ENCODE measurements at regions not wholly inside any gene's neighbourhood (a gene's known extent, or its start where the extent isn't known, plus 50 kb on each side); places are given as distances from the start of the nearest gene placed in this dataset.

GRCh38 chr16:22977294-22977697 lies 163.3 kb downstream of the HS3ST2 start:
- Mint-ChIP-seq H3K4me3 (no peak overlapping the region), H3K27ac (no peak overlapping the region), H3K9me3 (peaks cover 0 to 4% of the 10 kb centered on the region in 2 experiments; a peak in 1 of 5 replicates), H3K4me1 (peaks cover 13 to 16% of the 10 kb centered on the region in 2 experiments), H3K27me3 (ENCODE audit: low read depth) (peaks cover 8% of the 10 kb centered on the region; the same call in 1 of the 2 replicates), H3K36me3 (ENCODE audit: insufficient read depth in 1 of 3, low read depth in 3 of 3) (peaks cover 0 to under 1% (median 0%) of the 10 kb centered on the region in 3 experiments; a peak in 1 of 7 replicates)
- Histone ChIP-seq H2AK5ac (ENCODE audit: insufficient read length, low read length) (no peak overlapping the region), H3T11ph (ENCODE audit: low read length) (no peak overlapping the region), H3K14ac (ENCODE audit: insufficient read depth, low read length) (no peak overlapping the region), H4K91ac (ENCODE audit: insufficient read length, low read depth, low read length) (no peak overlapping the region), H3K79me2 (ENCODE audit: insufficient read depth, low read length) (no peaks in the 10 kb centered on the region), H2BK20ac (ENCODE audit: low read depth, low read length, poor library complexity, severe bottlenecking) (no peak overlapping the region), H3K4me1 (ENCODE audit: insufficient read depth, low read length) (peaks cover 4% of the 10 kb centered on the region), H3K4me2 (ENCODE audit: insufficient read depth, insufficient read length, low read length) (no peak overlapping the region), H4K5ac (ENCODE audit: insufficient read length, low read depth, low read length) (no peak overlapping the region), H3K27me3 (ENCODE audit: insufficient read depth, low read length) (no peaks in the 10 kb centered on the region), H2BK15ac (ENCODE audit: low read depth, low read length) (no peak overlapping the region), H3K9ac (ENCODE audit: extremely low read depth, insufficient read length, low read length) (no peak overlapping the region), H4K20me1 (ENCODE audit: control insufficient read depth, insufficient read depth, insufficient read length) (no peaks in the 10 kb centered on the region), H3K56ac (ENCODE audit: insufficient read length, low read depth, low read length) (no peak overlapping the region), H3K18ac (ENCODE audit: insufficient read length, low read depth, low read length) (no peak overlapping the region), H4K8ac (replicated peaks; ENCODE audit: insufficient read length, low read depth, low read length) (no peak overlapping the region), H2BK5ac (ENCODE audit: insufficient read length, low read length) (no peak overlapping the region), H3K23me2 (ENCODE audit: insufficient read length, low read depth, low read length, poor library complexity, severe bottlenecking) (no peaks in the 10 kb centered on the region), H3K4ac (ENCODE audit: low read depth, low read length) (no peak overlapping the region), H3K9me3 (ENCODE audit: control insufficient read depth, low read depth, low read length) (no peaks in the 10 kb centered on the region), H2BK12ac (ENCODE audit: insufficient read length, low read depth, low read length) (no peak overlapping the region), H3K79me1 (ENCODE audit: insufficient read depth, low read depth, low read length, poor library complexity, severe bottlenecking) (no peaks in the 10 kb centered on the region), H2AFZ (ENCODE audit: low read length) (no peak overlapping the region), H3K27ac (ENCODE audit: insufficient read length, low read depth, low read length) (no peak overlapping the region), H3K23ac (ENCODE audit: insufficient read length, low read depth, low read length) (no peak overlapping the region), H2BK120ac (ENCODE audit: low read depth, low read length, poor library complexity, severe bottlenecking) (no peak overlapping the region)
- no peak for DNase-seq
- TF ChIP-seq CTCF (conservative IDR thresholded peaks at IDR 0.05): peak; percentile 67
- no CpG with 5 or more reads among the region's 4 CpGs for WGBS (ENCODE audit: extremely low coverage, insufficient read length, low lambda C conversion rate)

Measured in H9 (cell line).